ENCODE measurements at regions not wholly inside any gene's neighbourhood (a gene's known extent, or its start where the extent isn't known, plus 50 kb on each side); places are given as distances from the start of the nearest gene placed in this dataset.

DNA sequence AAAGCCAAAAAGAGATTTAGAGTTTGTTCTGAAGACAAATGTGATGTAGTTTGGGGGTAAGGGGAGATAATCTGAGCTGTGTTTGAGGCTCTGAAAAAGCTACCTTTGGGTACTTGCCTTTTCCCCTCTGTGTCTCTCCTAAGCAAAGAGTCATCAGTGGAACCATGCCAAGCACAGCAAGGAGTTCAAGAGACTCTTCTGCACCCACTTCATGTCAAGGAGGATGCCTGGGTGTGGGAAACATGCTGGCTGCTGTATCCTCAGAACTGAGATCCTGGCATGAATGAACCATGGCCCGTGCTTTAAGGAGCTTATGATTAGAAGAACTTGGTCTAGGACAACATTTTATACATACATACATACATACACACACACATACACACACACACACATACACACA, 142.9 kb downstream of the NOC3L start:
- TF ChIP-seq, protein P1, sequence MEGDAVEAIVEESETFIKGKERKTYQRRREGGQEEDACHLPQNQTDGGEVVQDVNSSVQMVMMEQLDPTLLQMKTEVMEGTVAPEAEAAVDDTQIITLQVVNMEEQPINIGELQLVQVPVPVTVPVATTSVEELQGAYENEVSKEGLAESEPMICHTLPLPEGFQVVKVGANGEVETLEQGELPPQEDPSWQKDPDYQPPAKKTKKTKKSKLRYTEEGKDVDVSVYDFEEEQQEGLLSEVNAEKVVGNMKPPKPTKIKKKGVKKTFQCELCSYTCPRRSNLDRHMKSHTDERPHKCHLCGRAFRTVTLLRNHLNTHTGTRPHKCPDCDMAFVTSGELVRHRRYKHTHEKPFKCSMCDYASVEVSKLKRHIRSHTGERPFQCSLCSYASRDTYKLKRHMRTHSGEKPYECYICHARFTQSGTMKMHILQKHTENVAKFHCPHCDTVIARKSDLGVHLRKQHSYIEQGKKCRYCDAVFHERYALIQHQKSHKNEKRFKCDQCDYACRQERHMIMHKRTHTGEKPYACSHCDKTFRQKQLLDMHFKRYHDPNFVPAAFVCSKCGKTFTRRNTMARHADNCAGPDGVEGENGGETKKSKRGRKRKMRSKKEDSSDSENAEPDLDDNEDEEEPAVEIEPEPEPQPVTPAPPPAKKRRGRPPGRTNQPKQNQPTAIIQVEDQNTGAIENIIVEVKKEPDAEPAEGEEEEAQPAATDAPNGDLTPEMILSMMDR (IDR thresholded peaks at IDR 0.05; ENCODE audit: extremely low read depth, low read depth, low read length), result no peak
- no peak overlapping the region for H3K27ac ChIP-seq (ENCODE audit: low read depth, low read length)
- H3K79me2 ChIP-seq (ENCODE audit: insufficient read depth, low read length), result no peaks in the 10 kb centered on the region
- no peak overlapping the region for H3K4me2 ChIP-seq (ENCODE audit: insufficient read depth, low read length)
- no peak overlapping the region for H2AFZ ChIP-seq (ENCODE audit: low read length)
- no peaks in the 10 kb centered on the region for H3K9me3 ChIP-seq (ENCODE audit: low read depth, low read length)
- no peak overlapping the region for H3K4me3 ChIP-seq (ENCODE audit: insufficient read depth, low read length)
- H3K4me1 ChIP-seq (ENCODE audit: insufficient read depth, low read length), result peaks cover 14% of the 10 kb centered on the region
- H3K27me3 ChIP-seq (ENCODE audit: insufficient read depth, low read length), result no peaks in the 10 kb centered on the region
- DNase-seq (ENCODE audit: insufficient read length, low spot score, missing footprints), result no peak
- no peaks in the 10 kb centered on the region for H3K36me3 ChIP-seq (ENCODE audit: insufficient read depth, low read length)
- H4K20me1 ChIP-seq (ENCODE audit: insufficient read depth, low read length), result no peaks in the 10 kb centered on the region

DNA sequence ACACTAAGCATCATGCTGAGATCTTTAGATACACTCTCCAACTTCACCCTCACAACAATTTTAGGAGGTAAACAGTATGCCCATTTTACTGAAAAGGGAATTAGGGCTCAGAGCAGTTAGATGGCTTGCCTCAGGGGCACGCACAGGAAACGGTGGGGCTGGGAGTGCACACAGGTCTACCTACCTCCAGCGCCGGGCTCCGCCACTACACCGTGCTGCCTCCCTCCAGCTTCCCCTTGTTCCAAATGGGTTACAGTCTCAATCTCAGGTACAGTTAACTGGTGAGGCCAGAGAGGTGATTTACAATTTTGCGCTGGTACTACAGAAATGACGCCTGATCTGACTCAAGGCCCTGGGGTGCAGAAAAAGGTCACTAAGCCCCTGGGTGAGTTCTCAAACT, 142.0 kb downstream of the NOC3L start:
- Histone ChIP-seq H3K4me2 (ENCODE audit: insufficient read depth, low read length) (no peak overlapping the region), H2AFZ (ENCODE audit: low read length) (no peak overlapping the region), H4K20me1 (ENCODE audit: insufficient read depth, low read length) (no peaks in the 10 kb centered on the region), H3K36me3 (ENCODE audit: insufficient read depth, low read length) (no peaks in the 10 kb centered on the region), H3K27ac (ENCODE audit: low read depth, low read length) (no peak overlapping the region), H3K4me3 (ENCODE audit: insufficient read depth, low read length) (no peak overlapping the region), H3K27me3 (ENCODE audit: insufficient read depth, low read length) (no peaks in the 10 kb centered on the region), H3K79me2 (ENCODE audit: insufficient read depth, low read length) (no peaks in the 10 kb centered on the region), H3K9me3 (ENCODE audit: low read depth, low read length) (no peaks in the 10 kb centered on the region), H3K4me1 (ENCODE audit: insufficient read depth, low read length) (peaks cover 18% of the 10 kb centered on the region)
- TF ChIP-seq, protein P1 (IDR thresholded peaks at IDR 0.05; ENCODE audit: extremely low read depth, low read depth, low read length), result no peak
- DNase-seq (ENCODE audit: insufficient read length, low spot score, missing footprints), result no peak

DNA sequence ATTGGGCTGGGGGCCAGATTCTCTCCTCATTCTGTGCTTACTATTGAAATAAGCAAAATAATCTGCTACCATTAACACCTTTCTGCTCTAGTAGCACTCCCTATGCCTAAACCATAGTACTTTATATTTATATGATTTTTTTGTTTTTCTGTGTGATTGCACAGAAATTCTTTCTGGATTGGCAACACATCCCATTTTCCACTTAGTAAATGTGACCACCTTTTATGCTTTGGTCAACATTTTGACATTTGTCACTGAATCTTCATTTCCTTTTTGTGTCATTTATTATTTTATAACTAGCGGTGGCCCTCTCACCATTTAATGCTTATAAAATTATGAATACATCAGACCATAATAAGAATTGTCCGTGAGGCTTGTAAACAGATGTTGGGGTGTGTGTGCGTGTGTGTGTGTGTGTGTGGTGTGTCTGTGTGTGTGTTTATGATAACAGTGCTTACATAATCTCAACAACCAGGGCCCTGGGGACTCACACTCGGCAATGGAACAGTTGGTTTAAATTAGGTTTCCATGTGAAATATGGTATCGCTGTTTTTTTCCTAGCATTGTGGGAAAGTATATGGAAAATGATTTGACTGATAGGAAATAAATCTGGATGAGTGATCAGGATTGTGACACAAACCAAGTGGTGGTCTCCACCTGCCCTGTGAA, 138.9 kb downstream of the NOC3L start:
- no peak overlapping the region for H3K27ac ChIP-seq (ENCODE audit: low read depth, low read length)
- H3K36me3 ChIP-seq (ENCODE audit: insufficient read depth, low read length), result no peaks in the 10 kb centered on the region
- H3K4me3 ChIP-seq (ENCODE audit: insufficient read depth, low read length), result no peak overlapping the region
- H3K4me1 ChIP-seq (ENCODE audit: insufficient read depth, low read length), result peaks cover 18% of the 10 kb centered on the region
- H4K20me1 ChIP-seq (ENCODE audit: insufficient read depth, low read length), result no peaks in the 10 kb centered on the region
- H3K27me3 ChIP-seq (ENCODE audit: insufficient read depth, low read length), result no peaks in the 10 kb centered on the region
- H3K9me3 ChIP-seq (ENCODE audit: low read depth, low read length), result no peaks in the 10 kb centered on the region
- TF ChIP-seq, protein P1 (IDR thresholded peaks at IDR 0.05; ENCODE audit: extremely low read depth, low read depth, low read length), result no peak
- no peak overlapping the region for H3K4me2 ChIP-seq (ENCODE audit: insufficient read depth, low read length)
- no peaks in the 10 kb centered on the region for H3K79me2 ChIP-seq (ENCODE audit: insufficient read depth, low read length)
- H2AFZ ChIP-seq (ENCODE audit: low read length), result no peak overlapping the region
- no peak for DNase-seq (ENCODE audit: insufficient read length, low spot score, missing footprints)

DNA sequence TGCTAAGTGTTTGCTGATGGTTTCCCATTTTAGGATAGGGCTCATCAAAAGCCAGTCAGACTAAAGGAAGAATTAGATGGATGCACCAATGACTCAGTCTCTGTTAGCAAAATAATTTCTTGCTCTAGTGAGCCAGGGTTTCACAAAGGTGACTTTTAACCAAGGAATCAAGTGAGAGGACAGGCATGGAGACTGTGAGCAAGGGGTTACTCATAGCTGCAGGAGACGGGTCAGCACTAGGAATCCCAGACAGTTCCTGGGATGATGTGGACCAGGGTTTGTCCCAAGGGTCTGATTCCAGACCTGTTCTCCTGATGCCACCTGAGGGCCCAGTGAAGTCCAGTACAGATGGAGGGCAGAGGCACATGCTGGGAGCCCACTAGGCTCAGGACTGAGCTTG, 138.1 kb downstream of the NOC3L start:
- H3K27ac ChIP-seq (ENCODE audit: low read depth, low read length), result peak overlapping the region; percentile 24
- H3K4me3 ChIP-seq (ENCODE audit: insufficient read depth, low read length), result no peak overlapping the region
- no peaks in the 10 kb centered on the region for H3K36me3 ChIP-seq (ENCODE audit: insufficient read depth, low read length)
- H3K79me2 ChIP-seq (ENCODE audit: insufficient read depth, low read length), result no peaks in the 10 kb centered on the region
- H3K9me3 ChIP-seq (ENCODE audit: low read depth, low read length), result no peaks in the 10 kb centered on the region
- peak; percentile 74 for DNase-seq (ENCODE audit: insufficient read length, low spot score, missing footprints)
- peaks cover 17% of the 10 kb centered on the region for H3K4me1 ChIP-seq (ENCODE audit: insufficient read depth, low read length)
- no peaks in the 10 kb centered on the region for H4K20me1 ChIP-seq (ENCODE audit: insufficient read depth, low read length)
- no peak overlapping the region for H3K4me2 ChIP-seq (ENCODE audit: insufficient read depth, low read length)
- no peak overlapping the region for H2AFZ ChIP-seq (ENCODE audit: low read length)
- H3K27me3 ChIP-seq (ENCODE audit: insufficient read depth, low read length), result no peaks in the 10 kb centered on the region
- TF ChIP-seq, protein P1 (IDR thresholded peaks at IDR 0.05; ENCODE audit: extremely low read depth, low read depth, low read length), result no peak
